ENCODE measurements at regions not wholly inside any gene's neighbourhood (a gene's known extent, or its start where the extent isn't known, plus 50 kb on each side); places are given as distances from the start of the nearest gene placed in this dataset.

DNA sequence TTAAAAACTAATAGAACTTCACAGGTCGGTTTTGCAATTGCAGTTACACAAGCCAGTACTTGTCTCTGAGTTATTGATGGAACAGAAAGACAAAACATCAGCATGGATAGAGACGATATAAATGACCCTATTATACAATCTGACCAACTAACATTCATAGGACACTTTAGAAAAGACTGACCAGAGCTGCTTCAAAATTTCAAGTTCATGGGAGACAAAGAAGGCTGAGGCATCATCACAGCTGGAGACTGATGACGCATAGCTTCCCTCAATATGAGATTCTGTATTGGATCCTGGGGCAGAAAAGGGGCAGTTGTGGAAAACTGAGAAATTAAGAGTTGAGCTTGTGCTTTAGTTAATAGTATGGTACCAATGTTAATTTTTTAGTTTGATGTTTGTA, 174.0 kb downstream of the THBS2 start:
- DNase-seq, result no peak

DNA sequence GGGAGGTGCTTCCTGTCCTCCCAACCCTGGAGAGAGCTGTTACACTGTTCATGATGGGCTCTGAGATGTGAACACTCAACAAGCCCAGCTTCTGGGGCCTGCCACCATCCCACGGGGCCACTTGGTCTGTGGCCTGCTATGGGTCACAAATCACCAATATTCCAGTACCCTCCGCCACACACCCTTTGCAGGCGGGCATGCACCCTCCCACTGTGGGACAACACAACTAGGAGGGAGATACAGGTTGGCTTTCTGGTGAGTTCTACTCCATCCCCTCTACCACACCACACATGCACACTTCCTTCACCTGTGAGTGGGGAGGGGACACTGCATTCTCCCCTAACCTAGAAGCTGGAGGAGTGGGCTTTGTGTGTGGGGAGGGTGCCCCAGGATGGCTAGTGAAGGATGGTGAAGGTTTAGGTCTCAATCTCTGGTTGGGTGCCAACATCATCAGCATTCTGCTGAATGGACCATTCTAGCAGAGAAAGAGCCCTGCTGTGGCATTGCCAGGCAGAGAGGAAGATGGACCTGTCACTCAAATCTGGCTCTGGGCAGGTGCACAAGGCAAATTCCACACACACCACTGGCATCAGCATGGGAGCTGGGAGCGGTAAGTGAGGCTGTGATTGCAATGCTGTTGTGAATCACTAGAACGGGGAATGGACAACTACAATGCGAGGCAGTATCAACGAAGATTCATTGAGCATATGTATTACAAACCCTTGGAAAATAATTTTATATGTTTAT, 175.1 kb downstream of the THBS2 start:
- DNase-seq, result no peak

DNA sequence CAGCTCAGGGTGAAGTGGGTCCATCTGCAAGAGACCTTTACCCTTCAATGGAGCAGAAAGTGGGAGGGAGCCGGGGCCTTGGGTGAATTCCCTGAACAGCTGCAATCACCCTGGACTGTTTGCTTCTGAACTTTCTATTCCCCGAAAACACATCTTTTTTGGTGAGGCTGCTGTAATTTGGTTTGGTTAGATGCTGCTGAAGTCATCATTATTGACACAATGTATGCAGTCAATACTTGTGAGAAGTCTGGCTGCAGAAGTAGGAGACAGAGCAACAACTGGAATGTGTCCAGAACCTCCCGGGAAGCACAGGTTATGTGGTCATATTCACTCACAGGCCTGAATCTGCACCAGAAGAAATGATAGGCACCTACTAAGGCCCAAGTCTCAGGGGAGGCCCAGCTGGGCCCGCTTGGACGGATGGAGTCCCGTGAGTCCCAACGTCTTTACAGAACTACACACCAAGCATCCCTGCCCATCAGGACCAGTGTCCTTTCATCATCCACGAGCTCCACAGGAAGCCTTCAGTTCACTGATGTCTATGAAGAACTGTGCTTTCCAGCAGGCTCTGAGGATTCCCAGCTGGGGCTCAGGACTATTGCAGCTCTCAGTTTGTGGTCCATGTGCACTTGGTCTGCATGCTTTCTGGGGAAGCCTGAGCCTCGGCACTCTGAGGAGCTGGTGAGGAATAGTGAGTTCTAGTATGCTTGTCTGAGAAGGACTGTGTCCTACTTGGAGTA, 177.6 kb downstream of the THBS2 start:
- DNase-seq, result no peak

DNA sequence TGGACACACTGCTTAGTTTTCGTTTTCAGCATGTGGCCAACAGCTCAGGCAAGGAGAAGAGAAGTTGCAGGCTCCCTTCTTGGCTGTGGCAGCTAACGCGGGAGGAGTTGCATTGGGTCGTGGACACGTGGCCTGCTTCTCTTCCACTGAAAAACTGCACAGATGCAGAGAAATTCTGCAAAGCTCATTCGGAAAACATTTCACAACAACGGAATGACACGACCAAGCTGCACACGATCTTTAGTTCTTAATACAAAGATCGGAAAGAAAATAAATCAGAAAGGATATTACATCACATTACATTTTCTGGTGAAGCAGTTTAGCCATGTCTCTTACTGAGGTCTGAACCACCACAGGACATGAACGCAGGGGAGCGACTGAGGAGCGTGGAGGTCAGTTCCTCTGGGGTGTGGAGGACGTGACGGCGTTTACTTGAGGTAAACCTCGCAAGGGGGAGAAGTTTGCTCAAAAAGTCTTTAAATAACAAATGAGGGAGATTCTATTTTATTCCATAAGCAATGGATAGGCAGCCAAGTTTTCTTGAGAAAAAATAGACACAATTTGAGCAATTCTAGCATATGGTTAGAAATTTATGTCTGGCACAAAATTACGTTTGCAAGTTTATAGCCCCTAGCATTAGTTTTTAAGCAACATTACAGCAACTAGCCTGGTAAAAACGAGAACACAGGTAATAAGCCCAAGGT, 178.3 kb downstream of the THBS2 start:
- no peak for DNase-seq

DNA sequence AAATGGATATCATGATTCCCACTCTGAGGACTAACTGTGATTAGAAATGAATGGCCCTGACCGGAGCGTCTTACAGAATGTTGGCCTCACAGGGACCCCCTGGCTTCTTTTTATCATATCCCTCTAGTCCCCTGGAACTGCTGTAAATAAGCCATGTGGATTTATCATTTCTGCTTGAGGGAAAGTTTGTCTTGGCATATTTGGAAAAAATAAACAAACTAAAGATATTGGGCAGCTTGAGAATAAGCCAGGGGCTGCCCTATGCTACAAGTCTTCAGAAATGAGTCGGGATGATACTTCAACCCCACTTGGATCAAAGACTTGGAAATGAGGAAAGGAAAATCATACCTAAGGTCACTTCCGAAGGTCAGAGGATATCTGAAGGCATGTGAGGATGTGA, 179.1 kb downstream of the THBS2 start:
- DNase-seq, result no peak

DNA sequence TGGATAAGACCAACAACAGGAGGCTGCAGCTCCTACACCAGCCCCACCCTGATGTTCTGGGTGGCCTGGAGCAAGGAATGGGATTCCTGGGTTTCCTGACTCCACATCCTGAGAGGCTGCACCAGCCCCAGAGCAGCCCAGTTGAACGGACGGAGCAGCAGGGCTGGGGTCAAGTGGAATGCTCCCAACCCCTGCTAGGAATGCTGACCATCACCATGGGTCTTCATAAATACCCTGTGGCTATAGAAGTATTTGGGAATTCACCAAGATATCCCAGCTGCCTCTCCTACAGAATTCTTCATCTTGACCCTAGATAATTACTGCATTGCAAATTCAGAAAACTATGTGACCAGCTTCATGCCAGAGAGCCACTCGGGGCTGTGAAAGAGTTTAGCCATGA, 180.3 kb downstream of the THBS2 start:
- no peak for DNase-seq

DNA sequence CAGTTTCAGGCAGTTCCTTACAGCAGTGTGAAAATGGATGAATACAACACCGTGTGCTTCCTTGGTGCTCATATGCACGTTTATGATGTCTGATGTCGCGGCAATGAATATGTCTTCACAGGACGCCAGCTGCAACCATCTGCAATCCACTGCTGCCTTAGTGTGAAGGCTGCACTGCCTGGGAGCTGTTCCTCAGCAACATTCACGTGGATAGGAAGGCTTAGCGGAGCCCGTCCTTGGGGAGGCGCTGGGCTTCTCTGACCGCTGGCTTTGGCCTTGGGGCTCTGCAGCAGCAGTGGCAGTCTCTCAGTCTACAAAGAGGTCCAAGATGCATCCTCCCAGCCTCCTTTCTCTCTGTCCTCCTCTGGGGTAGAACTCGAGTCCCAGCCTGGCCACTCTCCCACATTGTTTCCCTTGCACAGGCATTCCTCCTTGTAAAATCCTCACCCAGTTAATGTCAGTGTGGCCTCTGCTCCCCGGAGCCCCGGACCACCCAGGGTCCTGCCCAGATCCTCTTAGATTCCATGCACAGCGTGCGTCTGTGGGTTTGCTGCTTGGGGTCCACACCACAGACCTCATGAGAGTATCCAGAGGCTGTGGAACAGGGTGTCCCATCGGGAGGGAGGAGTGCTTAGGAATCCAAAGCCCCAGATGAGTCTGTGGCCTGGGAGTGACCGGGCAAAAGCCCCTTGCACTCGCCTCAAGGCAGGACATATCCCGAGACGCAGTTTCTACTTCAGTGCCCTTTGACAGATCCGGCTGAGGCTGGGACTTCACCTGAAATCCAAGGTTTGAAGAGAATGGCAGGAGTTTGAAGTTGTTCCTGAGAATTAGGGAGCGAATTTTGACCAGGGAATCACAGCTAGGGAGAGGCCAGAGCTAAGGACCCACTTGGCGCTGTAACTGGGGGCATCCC, 181.3 kb downstream of the THBS2 start:
- DNase-seq, result no peak

DNA sequence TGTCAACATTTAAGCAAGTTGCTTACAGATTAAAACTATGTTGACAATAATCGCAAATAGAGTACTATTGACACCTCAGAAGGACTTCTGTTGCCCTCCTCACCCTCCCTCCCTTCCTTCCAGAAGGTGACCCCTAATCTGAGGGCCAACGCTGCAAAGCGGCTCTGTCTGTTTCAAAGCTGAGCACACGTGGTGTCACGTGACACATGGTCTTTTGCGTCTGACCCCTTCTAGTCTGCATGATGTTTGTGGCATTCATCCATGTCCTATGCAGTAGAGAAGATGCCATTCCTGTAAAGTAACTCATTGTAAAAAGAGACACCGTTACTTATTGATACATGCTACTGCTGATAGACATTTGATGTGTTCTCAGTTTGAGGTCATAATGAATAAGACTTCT, 182.3 kb downstream of the THBS2 start:
- no peak for DNase-seq

DNA sequence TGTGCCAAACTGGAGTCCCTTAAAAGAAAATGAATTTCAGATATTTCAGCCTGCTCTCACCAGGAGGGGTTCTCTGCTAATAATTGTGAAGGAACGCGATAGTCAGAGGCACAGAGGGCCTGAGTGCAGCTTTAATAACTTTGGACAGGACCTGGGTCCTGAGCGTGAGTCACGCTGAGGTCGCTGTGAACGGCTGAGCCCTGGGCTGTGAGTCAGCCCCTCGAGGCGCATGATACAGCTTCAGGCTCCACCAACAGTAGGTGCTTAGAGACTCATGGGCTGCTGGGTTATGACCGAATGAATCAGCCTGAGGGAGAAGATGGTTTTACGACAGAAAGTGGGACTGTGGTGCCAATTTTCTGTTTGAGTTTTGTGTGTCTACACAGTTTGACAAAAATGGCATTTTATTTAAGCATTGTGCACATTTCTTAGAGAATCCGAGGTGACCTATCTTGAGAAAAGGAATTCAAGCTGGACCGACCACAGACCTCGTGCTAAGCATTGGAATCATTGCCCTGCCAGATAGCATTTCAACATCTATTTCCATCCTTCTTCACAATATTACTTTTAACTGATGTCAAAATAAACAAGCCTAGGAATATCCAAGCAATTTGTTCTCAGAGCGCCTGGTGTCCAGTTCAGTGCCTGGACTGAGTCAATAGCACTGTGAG, 183.0 kb downstream of the THBS2 start:
- no peak for DNase-seq

DNA sequence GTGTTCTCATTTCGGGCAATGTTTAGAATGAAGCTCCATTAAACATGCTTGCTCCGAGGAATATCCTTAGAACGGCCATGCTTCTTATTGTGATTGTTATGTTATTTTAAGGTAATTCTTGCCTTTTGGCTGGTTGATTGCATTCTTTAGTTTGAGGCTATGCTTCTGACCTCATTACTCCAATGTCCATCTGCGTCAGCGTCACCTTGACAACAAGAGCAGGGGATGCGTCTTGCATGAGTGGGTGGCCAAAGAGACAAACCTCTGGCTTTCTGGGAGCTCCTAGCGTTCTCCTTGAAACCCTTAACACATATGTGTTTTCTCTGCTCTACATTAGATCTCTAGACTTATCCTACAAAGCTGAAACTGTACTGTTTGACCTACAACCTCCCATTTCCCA, 184.3 kb downstream of the THBS2 start:
- no peak for DNase-seq

DNA sequence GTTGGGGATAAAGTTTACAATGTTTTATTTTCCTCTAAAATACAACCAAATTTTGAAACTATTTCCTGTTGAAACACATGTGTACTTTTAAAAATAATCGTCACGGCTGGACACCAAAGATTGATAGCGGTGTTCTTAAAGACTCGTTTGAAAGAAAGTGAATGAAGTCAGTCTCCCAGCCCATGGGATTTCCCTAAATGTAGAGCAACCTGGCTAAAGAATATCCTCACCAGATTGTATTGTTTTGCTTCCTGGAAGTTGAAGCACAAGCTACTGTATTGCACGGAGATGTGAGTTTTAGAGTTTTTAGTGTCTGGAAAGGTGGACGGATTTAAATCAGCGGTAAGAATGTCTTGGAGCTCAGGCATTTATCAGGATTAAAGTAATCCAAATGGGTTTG, 189.5 kb downstream of the THBS2 start:
- no peak for DNase-seq

DNA sequence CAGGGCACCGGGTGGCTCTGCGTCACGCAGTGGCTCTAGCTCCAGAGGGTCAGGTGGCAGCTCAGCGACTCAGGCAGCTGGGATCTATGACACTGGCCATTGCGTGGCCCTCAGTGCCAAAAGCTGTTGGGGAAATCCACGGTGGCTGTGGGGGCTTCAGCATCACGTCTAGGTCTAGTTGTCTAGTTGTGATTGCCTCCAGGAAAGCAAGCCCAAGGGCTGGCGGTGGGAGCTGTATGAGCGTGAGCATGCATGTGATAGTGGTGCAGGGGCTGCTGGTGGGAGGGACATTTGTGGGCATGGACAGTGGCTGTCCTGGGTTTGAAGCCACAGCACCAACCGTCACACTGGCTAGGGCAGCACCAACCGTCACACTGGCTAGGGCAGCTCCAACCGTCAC, 191.4 kb downstream of the THBS2 start:
- DNase-seq, result no peak

DNA sequence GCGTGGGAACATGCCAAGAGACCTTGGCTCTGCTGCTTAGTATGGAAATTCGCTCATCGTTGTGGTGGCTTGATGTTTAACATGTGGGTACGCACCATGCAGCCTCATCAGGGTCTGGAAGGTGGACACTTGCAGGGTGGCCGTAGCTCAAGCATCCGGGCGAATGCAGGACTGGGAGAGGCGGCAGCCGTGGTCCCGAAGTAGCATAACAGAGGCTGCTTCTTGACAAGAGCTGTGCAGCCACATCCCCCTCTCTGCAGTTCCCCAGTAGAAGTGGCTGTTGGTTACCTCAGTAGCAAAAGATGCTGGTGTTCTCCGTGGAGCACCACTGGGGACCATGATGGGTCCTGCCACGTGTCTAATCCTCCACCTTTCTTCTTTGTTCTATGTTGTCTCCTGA, 195.0 kb downstream of the THBS2 start:
- no peak for DNase-seq

DNA sequence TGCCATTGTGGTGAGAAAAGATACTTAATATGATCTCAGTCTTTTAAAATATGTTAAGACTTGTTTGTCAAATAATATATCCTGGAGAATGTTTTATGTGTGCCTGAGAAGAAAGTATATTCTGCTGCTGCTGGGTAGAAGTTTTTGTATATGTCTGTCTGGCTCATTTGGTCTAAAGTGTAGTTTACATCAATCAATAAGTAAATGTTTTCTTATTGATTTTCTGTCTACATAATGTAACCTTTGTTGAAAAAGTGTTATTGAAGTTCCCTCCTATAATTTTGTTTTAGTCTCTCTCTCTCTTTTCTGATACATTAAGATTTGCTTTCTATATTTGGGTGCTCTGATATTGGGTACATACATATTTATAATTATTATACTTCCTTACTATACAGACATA, 201.2 kb downstream of the THBS2 start:
- DNase-seq, result no peak

DNA sequence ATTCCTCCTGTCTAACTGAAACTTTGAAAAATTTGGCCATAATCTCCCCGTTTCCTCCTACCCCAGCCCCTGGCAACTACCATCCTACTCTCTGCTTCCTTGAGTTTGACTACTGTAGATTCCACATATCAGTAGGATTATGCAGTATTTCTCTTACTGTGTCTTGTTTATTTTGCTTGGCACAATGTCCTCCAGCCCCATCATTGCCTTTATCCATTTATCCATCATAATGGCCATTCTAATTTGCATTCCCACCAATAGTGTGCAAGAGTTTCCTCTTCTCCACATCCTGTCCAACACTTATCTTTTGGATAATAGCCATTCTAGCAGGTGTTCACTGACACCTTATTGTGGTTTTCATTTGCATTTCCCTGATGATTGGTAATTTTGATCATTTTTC, 202.3 kb downstream of the THBS2 start:
- DNase-seq, result peak; percentile 32

DNA sequence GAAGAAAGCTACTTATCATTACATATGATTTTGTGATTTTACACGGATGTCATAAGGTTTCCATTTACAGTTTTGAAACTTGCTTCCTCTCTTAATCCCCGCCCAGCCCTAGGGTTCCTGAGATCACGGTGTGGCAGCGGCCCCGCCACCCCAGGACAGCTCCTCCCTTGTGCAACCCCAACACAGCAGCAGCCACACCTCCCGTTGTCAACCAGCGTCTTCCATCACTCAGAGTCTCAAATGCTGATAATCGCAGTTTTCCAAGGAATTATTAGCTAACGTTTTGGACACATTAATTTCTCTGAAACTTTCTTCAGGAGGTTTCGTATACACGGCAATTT, 204.8 kb downstream of the THBS2 start:
- DNase-seq, result no peak

DNA sequence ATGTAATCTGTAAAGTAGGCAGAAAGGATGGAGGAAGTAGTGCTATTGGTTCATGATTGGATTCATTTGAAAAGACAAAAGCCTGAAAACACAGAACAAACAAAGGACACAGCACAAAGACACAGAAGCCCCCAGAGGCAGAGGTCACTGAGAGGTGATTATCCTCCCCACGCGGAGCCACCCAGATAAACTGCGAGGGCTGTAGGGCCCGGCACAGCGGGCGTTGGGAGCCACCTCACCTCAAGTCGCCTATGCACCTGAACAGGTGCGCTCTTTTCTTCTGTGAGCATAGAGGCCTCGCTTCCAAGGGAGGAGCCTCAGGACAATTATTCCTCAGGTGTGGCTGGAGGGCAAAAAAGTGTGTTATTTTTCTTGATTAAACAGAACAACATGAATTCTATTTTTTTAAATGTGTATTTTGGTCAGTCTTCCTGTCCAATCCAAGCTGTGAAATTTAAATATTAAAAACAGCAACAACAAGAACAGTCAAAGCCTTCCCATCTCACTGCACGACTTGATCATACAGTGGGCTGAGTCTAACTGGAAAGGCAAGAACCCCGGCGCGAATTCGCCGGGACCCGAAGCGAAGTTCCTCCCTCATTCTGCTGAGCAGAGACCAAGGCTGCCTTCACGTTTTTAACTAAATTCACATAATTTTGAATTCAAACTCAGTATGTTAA, 205.3 kb downstream of the THBS2 start:
- DNase-seq, result no peak

DNA sequence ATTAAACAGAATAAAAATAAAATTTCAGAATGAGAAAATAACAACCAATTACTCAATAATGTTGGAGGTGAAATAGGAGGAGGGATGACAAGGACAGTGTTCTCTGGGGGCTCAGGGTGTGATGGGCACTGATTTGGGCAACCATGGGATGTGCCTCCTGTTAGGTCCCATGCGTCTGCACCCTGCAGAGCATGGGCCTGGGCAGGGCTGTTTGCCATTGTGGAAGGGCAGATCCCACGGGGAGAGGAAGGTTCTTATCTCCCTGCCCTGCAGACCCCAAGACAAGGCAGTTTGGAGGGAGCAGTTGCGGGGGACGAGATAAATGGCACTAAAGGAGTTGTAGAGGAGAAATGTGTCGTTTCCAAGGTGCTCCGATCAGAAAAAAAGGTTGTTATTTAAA, 206.3 kb downstream of the THBS2 start:
- no peak for DNase-seq

DNA sequence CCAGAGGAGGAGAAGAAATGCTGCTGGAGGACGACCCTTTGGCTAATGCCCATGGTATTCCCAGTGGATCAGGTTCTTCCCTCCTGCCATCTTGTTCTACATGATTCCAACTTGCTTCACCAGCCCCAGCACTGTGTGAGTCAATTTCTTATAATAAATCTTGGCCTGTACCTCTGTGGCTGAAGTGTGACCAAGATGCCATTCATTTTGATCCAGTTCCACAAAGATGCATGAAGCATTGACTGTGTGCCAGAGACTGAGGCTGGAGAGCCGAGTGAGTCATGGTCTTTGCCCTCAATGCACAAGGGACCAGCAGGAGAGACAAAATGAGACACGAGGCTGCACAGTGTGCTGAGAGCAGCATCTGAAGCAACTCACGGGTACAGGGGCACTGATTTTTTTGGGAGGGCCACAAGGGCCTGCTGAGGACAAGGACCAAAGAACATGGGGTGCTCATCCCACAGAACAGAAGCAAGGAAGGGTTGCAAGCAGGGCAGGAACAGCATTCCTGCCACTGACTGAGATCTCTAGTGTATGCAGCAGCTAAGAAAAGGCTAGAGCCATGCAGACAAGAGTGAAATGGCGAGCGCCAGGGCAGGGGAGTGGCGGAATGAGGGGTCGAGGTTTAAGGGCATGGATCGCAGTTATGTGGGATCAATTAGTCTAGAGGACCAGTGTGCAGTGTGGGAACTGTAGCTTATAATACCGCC, 207.0 kb downstream of the THBS2 start:
- no peak for DNase-seq

DNA sequence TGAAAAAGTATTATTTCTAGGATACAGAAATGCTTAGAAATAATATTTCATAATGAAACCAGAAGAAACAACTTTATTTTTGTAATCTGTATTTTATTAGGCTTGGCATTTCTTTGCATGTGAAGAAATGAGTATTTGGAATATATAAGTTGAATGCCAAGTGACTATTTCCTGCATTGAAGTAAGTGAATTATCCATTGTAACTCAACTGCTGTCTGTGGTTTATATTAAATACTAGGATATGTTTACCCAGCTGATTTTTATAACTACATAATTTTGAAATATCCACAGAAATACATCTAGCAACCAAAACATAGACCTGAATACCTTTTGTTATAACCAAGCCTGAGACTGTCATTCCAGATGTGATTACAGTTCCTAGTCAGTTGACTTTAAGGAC, 207.6 kb downstream of the THBS2 start:
- DNase-seq, result no peak

DNA sequence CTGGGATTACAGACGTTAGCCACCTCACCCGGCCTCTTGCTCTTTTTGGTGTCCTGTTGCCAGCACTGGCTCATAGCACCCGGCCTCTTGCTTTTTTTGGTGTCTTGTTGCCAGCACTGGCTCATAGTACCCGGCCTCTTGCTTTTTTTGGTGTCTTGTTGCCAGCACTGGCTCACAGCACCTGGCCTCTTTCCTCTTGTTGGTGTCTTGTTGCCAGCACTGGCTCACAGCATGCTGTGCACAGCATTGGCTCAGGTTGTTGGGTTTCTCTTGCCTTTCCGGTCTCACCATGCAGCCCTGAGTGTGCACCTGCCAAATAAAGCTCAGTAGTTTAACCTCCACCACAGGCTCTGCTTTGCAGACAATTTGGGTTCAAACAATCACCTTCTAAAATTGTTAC, 208.2 kb downstream of the THBS2 start:
- no peak for DNase-seq

Measured in NCI-H1105 (cell line).